SH-SY5Y (cell line): ENCODE measurements at regions not wholly inside any gene's neighbourhood (a gene's known extent, or its start where the extent isn't known, plus 50 kb on each side); places are given as distances from the start of the nearest gene placed in this dataset.

Source experiments
- GATA2 ChIP-seq: IDR thresholded peaks from 2 replicates; pipeline ENCODE4 v1.6.1; 2011; ENCODE audit warnings: mild to moderate bottlenecking, low read depth, low read length
- GATA3 ChIP-seq: IDR thresholded peaks from 2 replicates; pipeline ENCODE4 v1.6.1; 2011; ENCODE audit warnings: low read depth, mild to moderate bottlenecking, low read length, moderate library complexity

DNA sequence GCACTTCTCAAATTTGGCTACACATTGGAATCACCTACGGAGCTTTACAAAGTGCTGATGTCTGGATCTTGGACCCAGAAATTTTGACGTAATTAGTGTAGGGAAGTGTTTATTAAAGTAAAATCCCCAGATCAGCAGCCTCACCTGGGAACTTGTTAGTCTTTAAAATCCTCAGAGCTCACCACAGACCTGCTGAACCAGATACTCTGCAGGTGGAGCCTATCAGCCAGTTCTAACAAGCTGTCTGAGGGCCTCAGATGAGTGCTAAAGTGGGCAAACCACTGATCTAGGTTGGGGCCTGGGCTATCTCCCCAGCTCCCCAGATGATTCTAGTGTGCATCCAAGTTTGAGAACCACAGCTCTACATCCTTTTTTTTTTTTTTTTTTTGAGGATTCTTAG lies 436.0 kb downstream of the ETS1 start:
- TF ChIP-seq GATA2 (no peak), GATA3 (no peak)
